ENCODE measurements at regions not wholly inside any gene's neighbourhood (a gene's known extent, or its start where the extent isn't known, plus 50 kb on each side); places are given as distances from the start of the nearest gene placed in this dataset.

- TF ChIP-seq POLR2A (IDR thresholded peaks at IDR 0.05; ENCODE audit: extremely low read depth, insufficient read length) (no peak), MAX (IDR thresholded peaks at IDR 0.05; ENCODE audit: low read depth, low read length) (no peak), MYC (IDR thresholded peaks at IDR 0.05; ENCODE audit: low read depth, low read length) (no peak)
- TF ChIP-seq, protein P1, sequence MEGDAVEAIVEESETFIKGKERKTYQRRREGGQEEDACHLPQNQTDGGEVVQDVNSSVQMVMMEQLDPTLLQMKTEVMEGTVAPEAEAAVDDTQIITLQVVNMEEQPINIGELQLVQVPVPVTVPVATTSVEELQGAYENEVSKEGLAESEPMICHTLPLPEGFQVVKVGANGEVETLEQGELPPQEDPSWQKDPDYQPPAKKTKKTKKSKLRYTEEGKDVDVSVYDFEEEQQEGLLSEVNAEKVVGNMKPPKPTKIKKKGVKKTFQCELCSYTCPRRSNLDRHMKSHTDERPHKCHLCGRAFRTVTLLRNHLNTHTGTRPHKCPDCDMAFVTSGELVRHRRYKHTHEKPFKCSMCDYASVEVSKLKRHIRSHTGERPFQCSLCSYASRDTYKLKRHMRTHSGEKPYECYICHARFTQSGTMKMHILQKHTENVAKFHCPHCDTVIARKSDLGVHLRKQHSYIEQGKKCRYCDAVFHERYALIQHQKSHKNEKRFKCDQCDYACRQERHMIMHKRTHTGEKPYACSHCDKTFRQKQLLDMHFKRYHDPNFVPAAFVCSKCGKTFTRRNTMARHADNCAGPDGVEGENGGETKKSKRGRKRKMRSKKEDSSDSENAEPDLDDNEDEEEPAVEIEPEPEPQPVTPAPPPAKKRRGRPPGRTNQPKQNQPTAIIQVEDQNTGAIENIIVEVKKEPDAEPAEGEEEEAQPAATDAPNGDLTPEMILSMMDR (IDR thresholded peaks at IDR 0.05; ENCODE audit: low read depth, low read length), result no peak
Observed at GRCh38 chr2:122101319-122101718, 345.9 kb downstream of the TSN start.
